ENCODE measurements at regions not wholly inside any gene's neighbourhood (a gene's known extent, or its start where the extent isn't known, plus 50 kb on each side); places are given as distances from the start of the nearest gene placed in this dataset.

DNA sequence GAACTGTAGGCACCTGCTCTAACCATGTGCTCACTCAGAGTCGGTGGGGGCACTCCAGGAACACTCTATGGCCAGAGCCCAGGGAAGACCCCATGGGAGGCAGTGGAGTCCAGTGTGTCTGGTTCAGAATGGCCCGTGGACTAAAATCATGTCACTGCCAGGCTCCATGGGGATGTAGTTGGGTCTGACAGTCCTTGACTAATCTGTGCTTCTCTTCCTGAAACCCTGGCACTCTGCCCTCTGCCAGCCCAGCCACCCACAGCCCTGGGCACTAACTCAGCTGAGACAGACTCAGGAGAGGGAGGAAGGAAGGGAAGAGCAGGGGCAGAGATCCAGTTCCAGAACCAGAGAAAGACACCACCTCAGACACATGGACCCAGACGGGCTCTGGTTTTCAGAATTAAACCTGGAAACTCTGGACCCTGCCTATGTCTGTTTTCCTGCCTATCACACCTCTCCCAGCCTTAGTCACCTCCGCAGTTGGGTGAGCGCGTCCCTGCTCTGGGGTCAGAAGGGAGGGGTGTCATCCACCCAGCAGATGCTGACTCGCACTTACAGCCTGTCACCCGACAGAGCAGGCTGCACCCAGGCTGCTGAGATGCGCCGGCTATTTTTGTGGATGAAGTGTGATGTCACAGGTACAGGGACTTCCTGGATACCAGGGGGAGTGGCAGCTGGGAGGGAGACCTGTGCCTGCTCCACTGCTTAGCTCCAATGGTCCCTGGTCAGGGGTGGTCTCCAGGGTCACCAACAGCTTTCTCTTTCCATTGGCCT is 56.8 kb upstream of the INSYN1 start:
- Mint-ChIP-seq H3K4me1 (peaks cover 4 to 9% of the 10 kb centered on the region in 2 experiments), H3K36me3 (ENCODE audit: insufficient read depth in 1 of 3, low read depth in 3 of 3) (no peaks in the 10 kb centered on the region)
- no peak for DNase-seq

More for the DNA sequence above, 56.8 kb upstream of the INSYN1 start:
- no peak overlapping the region for H4K91ac ChIP-seq (ENCODE audit: insufficient read length, low read depth, low read length)
- H3K27me3 ChIP-seq (ENCODE audit: insufficient read depth, low read length): no peaks in the 10 kb centered on the region
- no peaks in the 10 kb centered on the region for H3K23me2 ChIP-seq (ENCODE audit: insufficient read length, low read depth, low read length, poor library complexity, severe bottlenecking)
- no peak overlapping the region for H3K23ac ChIP-seq (ENCODE audit: insufficient read length, low read depth, low read length)
- no peak overlapping the region for H2BK120ac ChIP-seq (ENCODE audit: low read depth, low read length, poor library complexity, severe bottlenecking)
- H3K4ac ChIP-seq (ENCODE audit: low read depth, low read length): no peak overlapping the region
- no peak overlapping the region for H3K14ac ChIP-seq (ENCODE audit: insufficient read depth, low read length)
- H3K79me2 ChIP-seq (ENCODE audit: insufficient read depth, low read length): no peaks in the 10 kb centered on the region
- TF ChIP-seq CTCF (conservative IDR thresholded peaks at IDR 0.05): no peak
- H4K5ac ChIP-seq (ENCODE audit: insufficient read length, low read depth, low read length): no peak overlapping the region
- H3K18ac ChIP-seq (ENCODE audit: insufficient read length, low read depth, low read length): no peak overlapping the region
- H2BK20ac ChIP-seq (ENCODE audit: low read depth, low read length, poor library complexity, severe bottlenecking): no peak overlapping the region
- no peaks in the 10 kb centered on the region for H3K9me3 ChIP-seq (ENCODE audit: control insufficient read depth, low read depth, low read length)
- no peaks in the 10 kb centered on the region for H3K9me3 Mint-ChIP-seq
- no peak overlapping the region for H2BK15ac ChIP-seq (ENCODE audit: low read depth, low read length)
- H3T11ph ChIP-seq (ENCODE audit: low read length): no peak overlapping the region
- H3K56ac ChIP-seq (ENCODE audit: insufficient read length, low read depth, low read length): no peak overlapping the region
- no peak overlapping the region for H3K9ac ChIP-seq (ENCODE audit: extremely low read depth, insufficient read length, low read length)
- no peak overlapping the region for H4K8ac ChIP-seq (replicated peaks; ENCODE audit: insufficient read length, low read depth, low read length)
- H3K79me1 ChIP-seq (ENCODE audit: insufficient read depth, low read depth, low read length, poor library complexity, severe bottlenecking): no peaks in the 10 kb centered on the region
- no peak overlapping the region for H3K4me3 Mint-ChIP-seq
- no CpG with 5 or more reads among the region's 10 CpGs for WGBS (ENCODE audit: extremely low coverage, insufficient read length, low lambda C conversion rate)
- no peak overlapping the region for H2BK5ac ChIP-seq (ENCODE audit: insufficient read length, low read length)
- H3K4me2 ChIP-seq (ENCODE audit: insufficient read depth, insufficient read length, low read length): no peak overlapping the region
- H2BK12ac ChIP-seq (ENCODE audit: insufficient read length, low read depth, low read length): no peak overlapping the region
- no peaks in the 10 kb centered on the region for H3K27me3 Mint-ChIP-seq (ENCODE audit: low read depth)
- no peak overlapping the region for H2AFZ ChIP-seq (ENCODE audit: low read length)
- no peak overlapping the region for H3K27ac ChIP-seq (ENCODE audit: insufficient read length, low read depth, low read length)
- H3K4me1 ChIP-seq (ENCODE audit: insufficient read depth, low read length): no peaks in the 10 kb centered on the region
- no peaks in the 10 kb centered on the region for H4K20me1 ChIP-seq (ENCODE audit: control insufficient read depth, insufficient read depth, insufficient read length)
- no peak overlapping the region for H3K27ac Mint-ChIP-seq
- H2AK5ac ChIP-seq (ENCODE audit: insufficient read length, low read length): no peak overlapping the region
